ENCODE measurements at regions not wholly inside any gene's neighbourhood (a gene's known extent, or its start where the extent isn't known, plus 50 kb on each side); places are given as distances from the start of the nearest gene placed in this dataset.

DNA sequence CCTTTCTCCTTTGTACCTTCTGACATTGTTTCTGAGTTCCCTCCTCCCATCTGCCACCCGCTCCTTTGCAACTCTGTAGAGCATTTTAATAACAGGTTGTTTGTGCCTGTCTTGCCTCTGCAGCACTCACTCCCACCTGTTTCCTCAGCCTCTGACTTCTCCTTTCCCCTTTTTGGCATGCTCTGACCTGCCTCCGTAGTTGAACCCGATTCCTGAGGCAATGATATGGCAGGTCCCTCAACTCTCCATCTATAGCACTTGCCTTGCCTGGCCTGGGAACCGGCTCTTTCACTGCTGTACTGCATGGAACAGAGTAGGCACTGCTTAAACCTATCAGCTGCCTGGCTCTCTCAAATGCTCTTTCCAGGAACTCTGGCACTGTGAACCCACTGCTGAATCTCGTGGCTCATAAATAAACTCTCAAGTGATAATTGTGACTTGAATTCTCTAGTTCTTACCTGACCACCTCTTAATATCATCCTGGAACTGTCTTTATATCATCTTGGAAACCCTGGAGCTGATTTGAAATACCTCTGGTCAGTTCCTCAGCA lies 50.3 kb downstream of the UTRN start:
- Histone ChIP-seq H3K36me3 (ENCODE audit: insufficient read depth) (no peaks in the 10 kb centered on the region; the same call in 1 of the 2 replicates), H3K4me1 (ENCODE audit: insufficient read depth) (peaks cover 32% of the 10 kb centered on the region), H3K27me3 (ENCODE audit: insufficient read depth) (no peaks in the 10 kb centered on the region), H3K79me2 (replicated peaks; ENCODE audit: insufficient read depth) (peaks cover 79% of the 10 kb centered on the region), H3K4me3 (no peak overlapping the region), H4K20me1 (replicated peaks; ENCODE audit: insufficient read depth) (no peaks in the 10 kb centered on the region; the same call in 1 of the 2 replicates), H3K4me2 (no peak overlapping the region), H3K9me2 (ENCODE audit: insufficient read depth) (no peaks in the 10 kb centered on the region), H2AFZ (no peak overlapping the region), H3F3A (replicated peaks; ENCODE audit: low read depth) (no peaks in the 10 kb centered on the region), H3K27ac (ENCODE audit: low read depth) (no peak overlapping the region)
- Mint-ChIP-seq H3K4me3 (no peak overlapping the region), H3K9me3 (no peaks in the 10 kb centered on the region), H3K36me3 (ENCODE audit: low read depth) (no peaks in the 10 kb centered on the region), H3K27me3 (ENCODE audit: insufficient read depth, low read depth, poor library complexity) (peaks cover 4% of the 10 kb centered on the region), H3K4me1 (peaks cover 59% of the 10 kb centered on the region), H3K27ac (0 out of 2 replicates have a peak overlapping the region, but pooled peaks have one; percentile 9)
- no peak for TF ChIP-seq STAT1 (IDR thresholded peaks at IDR 0.05; ENCODE audit: unreplicated experiment)
- TF ChIP-seq CREB1 (CRISPR knock-in tag; IDR thresholded peaks at IDR 0.05; ENCODE audit: low read depth), result no peak
- TF ChIP-seq, protein P1, sequence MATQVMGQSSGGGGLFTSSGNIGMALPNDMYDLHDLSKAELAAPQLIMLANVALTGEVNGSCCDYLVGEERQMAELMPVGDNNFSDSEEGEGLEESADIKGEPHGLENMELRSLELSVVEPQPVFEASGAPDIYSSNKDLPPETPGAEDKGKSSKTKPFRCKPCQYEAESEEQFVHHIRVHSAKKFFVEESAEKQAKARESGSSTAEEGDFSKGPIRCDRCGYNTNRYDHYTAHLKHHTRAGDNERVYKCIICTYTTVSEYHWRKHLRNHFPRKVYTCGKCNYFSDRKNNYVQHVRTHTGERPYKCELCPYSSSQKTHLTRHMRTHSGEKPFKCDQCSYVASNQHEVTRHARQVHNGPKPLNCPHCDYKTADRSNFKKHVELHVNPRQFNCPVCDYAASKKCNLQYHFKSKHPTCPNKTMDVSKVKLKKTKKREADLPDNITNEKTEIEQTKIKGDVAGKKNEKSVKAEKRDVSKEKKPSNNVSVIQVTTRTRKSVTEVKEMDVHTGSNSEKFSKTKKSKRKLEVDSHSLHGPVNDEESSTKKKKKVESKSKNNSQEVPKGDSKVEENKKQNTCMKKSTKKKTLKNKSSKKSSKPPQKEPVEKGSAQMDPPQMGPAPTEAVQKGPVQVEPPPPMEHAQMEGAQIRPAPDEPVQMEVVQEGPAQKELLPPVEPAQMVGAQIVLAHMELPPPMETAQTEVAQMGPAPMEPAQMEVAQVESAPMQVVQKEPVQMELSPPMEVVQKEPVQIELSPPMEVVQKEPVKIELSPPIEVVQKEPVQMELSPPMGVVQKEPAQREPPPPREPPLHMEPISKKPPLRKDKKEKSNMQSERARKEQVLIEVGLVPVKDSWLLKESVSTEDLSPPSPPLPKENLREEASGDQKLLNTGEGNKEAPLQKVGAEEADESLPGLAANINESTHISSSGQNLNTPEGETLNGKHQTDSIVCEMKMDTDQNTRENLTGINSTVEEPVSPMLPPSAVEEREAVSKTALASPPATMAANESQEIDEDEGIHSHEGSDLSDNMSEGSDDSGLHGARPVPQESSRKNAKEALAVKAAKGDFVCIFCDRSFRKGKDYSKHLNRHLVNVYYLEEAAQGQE (IDR thresholded peaks at IDR 0.05; ENCODE audit: unreplicated experiment), result no peak
- no peak for TF ChIP-seq EZH2phosphoT487 (IDR thresholded peaks at IDR 0.05; ENCODE audit: unreplicated experiment)
- TF ChIP-seq NANOG (IDR thresholded peaks at IDR 0.05; ENCODE audit: borderline replicate concordance), result no peak
- TF ChIP-seq, protein P2, sequence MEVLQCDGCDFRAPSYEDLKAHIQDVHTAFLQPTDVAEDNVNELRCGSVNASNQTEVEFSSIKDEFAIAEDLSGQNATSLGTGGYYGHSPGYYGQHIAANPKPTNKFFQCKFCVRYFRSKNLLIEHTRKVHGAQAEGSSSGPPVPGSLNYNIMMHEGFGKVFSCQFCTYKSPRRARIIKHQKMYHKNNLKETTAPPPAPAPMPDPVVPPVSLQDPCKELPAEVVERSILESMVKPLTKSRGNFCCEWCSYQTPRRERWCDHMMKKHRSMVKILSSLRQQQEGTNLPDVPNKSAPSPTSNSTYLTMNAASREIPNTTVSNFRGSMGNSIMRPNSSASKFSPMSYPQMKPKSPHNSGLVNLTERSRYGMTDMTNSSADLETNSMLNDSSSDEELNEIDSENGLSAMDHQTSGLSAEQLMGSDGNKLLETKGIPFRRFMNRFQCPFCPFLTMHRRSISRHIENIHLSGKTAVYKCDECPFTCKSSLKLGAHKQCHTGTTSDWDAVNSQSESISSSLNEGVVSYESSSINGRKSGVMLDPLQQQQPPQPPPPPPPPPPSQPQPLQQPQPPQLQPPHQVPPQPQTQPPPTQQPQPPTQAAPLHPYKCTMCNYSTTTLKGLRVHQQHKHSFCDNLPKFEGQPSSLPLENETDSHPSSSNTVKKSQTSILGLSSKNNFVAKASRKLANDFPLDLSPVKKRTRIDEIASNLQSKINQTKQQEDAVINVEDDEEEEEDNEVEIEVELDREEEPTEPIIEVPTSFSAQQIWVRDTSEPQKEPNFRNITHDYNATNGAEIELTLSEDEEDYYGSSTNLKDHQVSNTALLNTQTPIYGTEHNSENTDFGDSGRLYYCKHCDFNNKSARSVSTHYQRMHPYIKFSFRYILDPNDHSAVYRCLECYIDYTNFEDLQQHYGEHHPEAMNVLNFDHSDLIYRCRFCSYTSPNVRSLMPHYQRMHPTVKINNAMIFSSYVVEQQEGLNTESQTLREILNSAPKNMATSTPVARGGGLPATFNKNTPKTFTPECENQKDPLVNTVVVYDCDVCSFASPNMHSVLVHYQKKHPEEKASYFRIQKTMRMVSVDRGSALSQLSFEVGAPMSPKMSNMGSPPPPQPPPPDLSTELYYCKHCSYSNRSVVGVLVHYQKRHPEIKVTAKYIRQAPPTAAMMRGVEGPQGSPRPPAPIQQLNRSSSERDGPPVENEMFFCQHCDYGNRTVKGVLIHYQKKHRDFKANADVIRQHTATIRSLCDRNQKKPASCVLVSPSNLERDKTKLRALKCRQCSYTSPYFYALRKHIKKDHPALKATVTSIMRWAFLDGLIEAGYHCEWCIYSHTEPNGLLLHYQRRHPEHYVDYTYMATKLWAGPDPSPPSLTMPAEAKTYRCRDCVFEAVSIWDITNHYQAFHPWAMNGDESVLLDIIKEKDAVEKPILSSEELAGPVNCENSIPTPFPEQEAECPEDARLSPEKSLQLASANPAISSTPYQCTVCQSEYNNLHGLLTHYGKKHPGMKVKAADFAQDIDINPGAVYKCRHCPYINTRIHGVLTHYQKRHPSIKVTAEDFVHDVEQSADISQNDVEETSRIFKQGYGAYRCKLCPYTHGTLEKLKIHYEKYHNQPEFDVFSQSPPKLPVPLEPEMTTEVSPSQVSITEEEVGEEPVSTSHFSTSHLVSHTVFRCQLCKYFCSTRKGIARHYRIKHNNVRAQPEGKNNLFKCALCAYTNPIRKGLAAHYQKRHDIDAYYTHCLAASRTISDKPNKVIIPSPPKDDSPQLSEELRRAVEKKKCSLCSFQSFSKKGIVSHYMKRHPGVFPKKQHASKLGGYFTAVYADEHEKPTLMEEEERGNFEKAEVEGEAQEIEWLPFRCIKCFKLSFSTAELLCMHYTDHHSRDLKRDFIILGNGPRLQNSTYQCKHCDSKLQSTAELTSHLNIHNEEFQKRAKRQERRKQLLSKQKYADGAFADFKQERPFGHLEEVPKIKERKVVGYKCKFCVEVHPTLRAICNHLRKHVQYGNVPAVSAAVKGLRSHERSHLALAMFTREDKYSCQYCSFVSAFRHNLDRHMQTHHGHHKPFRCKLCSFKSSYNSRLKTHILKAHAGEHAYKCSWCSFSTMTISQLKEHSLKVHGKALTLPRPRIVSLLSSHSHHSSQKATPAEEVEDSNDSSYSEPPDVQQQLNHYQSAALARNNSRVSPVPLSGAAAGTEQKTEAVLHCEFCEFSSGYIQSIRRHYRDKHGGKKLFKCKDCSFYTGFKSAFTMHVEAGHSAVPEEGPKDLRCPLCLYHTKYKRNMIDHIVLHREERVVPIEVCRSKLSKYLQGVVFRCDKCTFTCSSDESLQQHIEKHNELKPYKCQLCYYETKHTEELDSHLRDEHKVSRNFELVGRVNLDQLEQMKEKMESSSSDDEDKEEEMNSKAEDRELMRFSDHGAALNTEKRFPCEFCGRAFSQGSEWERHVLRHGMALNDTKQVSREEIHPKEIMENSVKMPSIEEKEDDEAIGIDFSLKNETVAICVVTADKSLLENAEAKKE (CRISPR knock-in tag; IDR thresholded peaks at IDR 0.05), result no peak
- TF ChIP-seq ZNF331 (CRISPR knock-in tag; IDR thresholded peaks at IDR 0.05; ENCODE audit: low read depth), result no peak
- TF ChIP-seq, protein P3, sequence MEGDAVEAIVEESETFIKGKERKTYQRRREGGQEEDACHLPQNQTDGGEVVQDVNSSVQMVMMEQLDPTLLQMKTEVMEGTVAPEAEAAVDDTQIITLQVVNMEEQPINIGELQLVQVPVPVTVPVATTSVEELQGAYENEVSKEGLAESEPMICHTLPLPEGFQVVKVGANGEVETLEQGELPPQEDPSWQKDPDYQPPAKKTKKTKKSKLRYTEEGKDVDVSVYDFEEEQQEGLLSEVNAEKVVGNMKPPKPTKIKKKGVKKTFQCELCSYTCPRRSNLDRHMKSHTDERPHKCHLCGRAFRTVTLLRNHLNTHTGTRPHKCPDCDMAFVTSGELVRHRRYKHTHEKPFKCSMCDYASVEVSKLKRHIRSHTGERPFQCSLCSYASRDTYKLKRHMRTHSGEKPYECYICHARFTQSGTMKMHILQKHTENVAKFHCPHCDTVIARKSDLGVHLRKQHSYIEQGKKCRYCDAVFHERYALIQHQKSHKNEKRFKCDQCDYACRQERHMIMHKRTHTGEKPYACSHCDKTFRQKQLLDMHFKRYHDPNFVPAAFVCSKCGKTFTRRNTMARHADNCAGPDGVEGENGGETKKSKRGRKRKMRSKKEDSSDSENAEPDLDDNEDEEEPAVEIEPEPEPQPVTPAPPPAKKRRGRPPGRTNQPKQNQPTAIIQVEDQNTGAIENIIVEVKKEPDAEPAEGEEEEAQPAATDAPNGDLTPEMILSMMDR (conservative IDR thresholded peaks at IDR 0.05; ENCODE audit: low read depth in 2 of 2), result no peak
- no peak for TF ChIP-seq JUNB (IDR thresholded peaks at IDR 0.05; ENCODE audit: unreplicated experiment)
- TF ChIP-seq ZNF114 (CRISPR knock-in tag; IDR thresholded peaks at IDR 0.05), result no peak
- no peak for TF ChIP-seq POLR2AphosphoS5 (IDR thresholded peaks at IDR 0.05; ENCODE audit: low read depth)
- no peak for TF ChIP-seq EZH2 (IDR thresholded peaks at IDR 0.05; ENCODE audit: low read depth, unreplicated experiment)
- TF ChIP-seq, protein P4, sequence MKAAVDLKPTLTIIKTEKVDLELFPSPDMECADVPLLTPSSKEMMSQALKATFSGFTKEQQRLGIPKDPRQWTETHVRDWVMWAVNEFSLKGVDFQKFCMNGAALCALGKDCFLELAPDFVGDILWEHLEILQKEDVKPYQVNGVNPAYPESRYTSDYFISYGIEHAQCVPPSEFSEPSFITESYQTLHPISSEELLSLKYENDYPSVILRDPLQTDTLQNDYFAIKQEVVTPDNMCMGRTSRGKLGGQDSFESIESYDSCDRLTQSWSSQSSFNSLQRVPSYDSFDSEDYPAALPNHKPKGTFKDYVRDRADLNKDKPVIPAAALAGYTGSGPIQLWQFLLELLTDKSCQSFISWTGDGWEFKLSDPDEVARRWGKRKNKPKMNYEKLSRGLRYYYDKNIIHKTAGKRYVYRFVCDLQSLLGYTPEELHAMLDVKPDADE (IDR thresholded peaks at IDR 0.05), result no peak
- ATAC-seq, result no peak
- DNase-seq (ENCODE audit: low spot score), result no peak

All from GM23338 (cell line).